ENCODE measurements at regions not wholly inside any gene's neighbourhood (a gene's known extent, or its start where the extent isn't known, plus 50 kb on each side); places are given as distances from the start of the nearest gene placed in this dataset.
"Not testable (repeated sequence)": the region's sequence is repeated elsewhere in the genome, so short reads cannot be mapped to it uniquely, and the experiment has no call there.

DNA sequence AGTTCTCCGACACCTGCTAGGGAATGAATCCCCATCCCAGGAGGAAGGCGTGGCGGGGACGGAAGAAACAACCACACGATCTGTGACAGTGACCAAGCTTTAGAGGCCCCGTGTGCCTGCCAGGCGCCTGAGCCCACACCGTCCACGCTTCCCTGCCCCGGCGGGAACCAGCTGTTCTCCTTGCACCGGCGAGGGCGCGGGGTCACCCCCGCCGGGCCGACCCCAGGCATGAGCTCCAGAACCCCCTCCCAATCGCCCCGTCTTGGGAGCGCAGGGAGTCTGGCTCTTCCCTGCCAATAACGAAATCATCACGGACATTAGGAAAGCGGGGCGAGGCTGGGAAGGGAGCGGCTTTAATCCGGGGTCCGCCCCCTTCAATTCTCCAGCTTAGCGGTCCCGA lies 133.3 kb downstream of the POTEG start:
- not testable (repeated sequence) for H3K9me3 ChIP-seq (ENCODE audit: control insufficient read depth, low read depth, low read length); H3K4me2 ChIP-seq (ENCODE audit: insufficient read depth, insufficient read length, low read length); H3K4me3 Mint-ChIP-seq; H3K23ac ChIP-seq (ENCODE audit: insufficient read length, low read depth, low read length); H4K91ac ChIP-seq (ENCODE audit: insufficient read length, low read depth, low read length); H4K8ac ChIP-seq (replicated peaks; ENCODE audit: insufficient read length, low read depth, low read length); H2BK12ac ChIP-seq (ENCODE audit: insufficient read length, low read depth, low read length); H2AK5ac ChIP-seq (ENCODE audit: insufficient read length, low read length); H4K5ac ChIP-seq (ENCODE audit: insufficient read length, low read depth, low read length); H3K27ac Mint-ChIP-seq; H3K18ac ChIP-seq (ENCODE audit: insufficient read length, low read depth, low read length); H3K27me3 ChIP-seq (ENCODE audit: insufficient read depth, low read length); H3K4ac ChIP-seq (ENCODE audit: low read depth, low read length); H2AFZ ChIP-seq (ENCODE audit: low read length); H3K9me3 Mint-ChIP-seq; H2BK5ac ChIP-seq (ENCODE audit: insufficient read length, low read length); H3K23me2 ChIP-seq (ENCODE audit: insufficient read length, low read depth, low read length, poor library complexity, severe bottlenecking); DNase-seq; H3K27me3 Mint-ChIP-seq (ENCODE audit: low read depth); H3K4me1 ChIP-seq (ENCODE audit: insufficient read depth, low read length); H4K20me1 ChIP-seq (ENCODE audit: control insufficient read depth, insufficient read depth, insufficient read length); H3K56ac ChIP-seq (ENCODE audit: insufficient read length, low read depth, low read length); H3K36me3 Mint-ChIP-seq (ENCODE audit: insufficient read depth in 1 of 3, low read depth in 3 of 3); H3K79me2 ChIP-seq (ENCODE audit: insufficient read depth, low read length); H3T11ph ChIP-seq (ENCODE audit: low read length); H2BK15ac ChIP-seq (ENCODE audit: low read depth, low read length); H3K4me1 Mint-ChIP-seq; H2BK120ac ChIP-seq (ENCODE audit: low read depth, low read length, poor library complexity, severe bottlenecking); H2BK20ac ChIP-seq (ENCODE audit: low read depth, low read length, poor library complexity, severe bottlenecking); H3K9ac ChIP-seq (ENCODE audit: extremely low read depth, insufficient read length, low read length); H3K14ac ChIP-seq (ENCODE audit: insufficient read depth, low read length); H3K27ac ChIP-seq (ENCODE audit: insufficient read length, low read depth, low read length); H3K79me1 ChIP-seq (ENCODE audit: insufficient read depth, low read depth, low read length, poor library complexity, severe bottlenecking)
- no CpG with 5 or more reads among the region's 30 CpGs for WGBS (ENCODE audit: extremely low coverage, insufficient read length, low lambda C conversion rate)

- not testable (repeated sequence) for H4K8ac ChIP-seq (replicated peaks; ENCODE audit: insufficient read length, low read depth, low read length); H4K5ac ChIP-seq (ENCODE audit: insufficient read length, low read depth, low read length); H3K27me3 Mint-ChIP-seq (ENCODE audit: low read depth); H3K27me3 ChIP-seq (ENCODE audit: insufficient read depth, low read length); H3K27ac ChIP-seq (ENCODE audit: insufficient read length, low read depth, low read length); H4K91ac ChIP-seq (ENCODE audit: insufficient read length, low read depth, low read length); H3K4me1 ChIP-seq (ENCODE audit: insufficient read depth, low read length); H3K9me3 Mint-ChIP-seq; H3K79me1 ChIP-seq (ENCODE audit: insufficient read depth, low read depth, low read length, poor library complexity, severe bottlenecking); H2BK12ac ChIP-seq (ENCODE audit: insufficient read length, low read depth, low read length); H2BK20ac ChIP-seq (ENCODE audit: low read depth, low read length, poor library complexity, severe bottlenecking); H3K23me2 ChIP-seq (ENCODE audit: insufficient read length, low read depth, low read length, poor library complexity, severe bottlenecking); H3K4me1 Mint-ChIP-seq; H3K79me2 ChIP-seq (ENCODE audit: insufficient read depth, low read length); H3K9me3 ChIP-seq (ENCODE audit: control insufficient read depth, low read depth, low read length); H3K27ac Mint-ChIP-seq; H3K4me3 Mint-ChIP-seq; H2AFZ ChIP-seq (ENCODE audit: low read length); H3K23ac ChIP-seq (ENCODE audit: insufficient read length, low read depth, low read length); H3K14ac ChIP-seq (ENCODE audit: insufficient read depth, low read length); H2BK5ac ChIP-seq (ENCODE audit: insufficient read length, low read length); H2AK5ac ChIP-seq (ENCODE audit: insufficient read length, low read length); H3K56ac ChIP-seq (ENCODE audit: insufficient read length, low read depth, low read length); H2BK15ac ChIP-seq (ENCODE audit: low read depth, low read length); H4K20me1 ChIP-seq (ENCODE audit: control insufficient read depth, insufficient read depth, insufficient read length); H3K9ac ChIP-seq (ENCODE audit: extremely low read depth, insufficient read length, low read length); H3K4me2 ChIP-seq (ENCODE audit: insufficient read depth, insufficient read length, low read length); H2BK120ac ChIP-seq (ENCODE audit: low read depth, low read length, poor library complexity, severe bottlenecking); DNase-seq; H3K36me3 Mint-ChIP-seq (ENCODE audit: insufficient read depth in 1 of 3, low read depth in 3 of 3); H3K4ac ChIP-seq (ENCODE audit: low read depth, low read length); H3T11ph ChIP-seq (ENCODE audit: low read length); H3K18ac ChIP-seq (ENCODE audit: insufficient read length, low read depth, low read length)
- no CpG with 5 or more reads among the region's 4 CpGs for WGBS (ENCODE audit: extremely low coverage, insufficient read length, low lambda C conversion rate)
These were observed 130.3 kb downstream of the POTEG start for GRCh38 chr14:19303844-19304243.

- H2BK5ac ChIP-seq (ENCODE audit: insufficient read length, low read length); H4K20me1 ChIP-seq (ENCODE audit: control insufficient read depth, insufficient read depth, insufficient read length); H3K27ac ChIP-seq (ENCODE audit: insufficient read length, low read depth, low read length); H2AK5ac ChIP-seq (ENCODE audit: insufficient read length, low read length); H2BK120ac ChIP-seq (ENCODE audit: low read depth, low read length, poor library complexity, severe bottlenecking); H2BK12ac ChIP-seq (ENCODE audit: insufficient read length, low read depth, low read length); H3K23ac ChIP-seq (ENCODE audit: insufficient read length, low read depth, low read length); H3K23me2 ChIP-seq (ENCODE audit: insufficient read length, low read depth, low read length, poor library complexity, severe bottlenecking); H3K4ac ChIP-seq (ENCODE audit: low read depth, low read length); H3K79me1 ChIP-seq (ENCODE audit: insufficient read depth, low read depth, low read length, poor library complexity, severe bottlenecking); H3K14ac ChIP-seq (ENCODE audit: insufficient read depth, low read length); H3K56ac ChIP-seq (ENCODE audit: insufficient read length, low read depth, low read length); DNase-seq; H3K9ac ChIP-seq (ENCODE audit: extremely low read depth, insufficient read length, low read length); H4K5ac ChIP-seq (ENCODE audit: insufficient read length, low read depth, low read length); H3K4me3 Mint-ChIP-seq; H3K4me1 Mint-ChIP-seq; H2BK15ac ChIP-seq (ENCODE audit: low read depth, low read length); H3K9me3 ChIP-seq (ENCODE audit: control insufficient read depth, low read depth, low read length); H3K9me3 Mint-ChIP-seq; H3K27me3 ChIP-seq (ENCODE audit: insufficient read depth, low read length); H3T11ph ChIP-seq (ENCODE audit: low read length); H3K27ac Mint-ChIP-seq; H3K4me2 ChIP-seq (ENCODE audit: insufficient read depth, insufficient read length, low read length); H3K18ac ChIP-seq (ENCODE audit: insufficient read length, low read depth, low read length); H4K8ac ChIP-seq (replicated peaks; ENCODE audit: insufficient read length, low read depth, low read length); H2AFZ ChIP-seq (ENCODE audit: low read length); H3K27me3 Mint-ChIP-seq (ENCODE audit: low read depth); H2BK20ac ChIP-seq (ENCODE audit: low read depth, low read length, poor library complexity, severe bottlenecking); H3K79me2 ChIP-seq (ENCODE audit: insufficient read depth, low read length); H3K36me3 Mint-ChIP-seq (ENCODE audit: insufficient read depth in 1 of 3, low read depth in 3 of 3); H3K4me1 ChIP-seq (ENCODE audit: insufficient read depth, low read length); H4K91ac ChIP-seq (ENCODE audit: insufficient read length, low read depth, low read length): not testable (repeated sequence)
- WGBS (ENCODE audit: extremely low coverage, insufficient read length, low lambda C conversion rate), result no CpG with 5 or more reads among the region's 1 CpG
These were observed 129.7 kb downstream of the POTEG start for GRCh38 chr14:19304442-19304841.

Measured in H9 (cell line).